ENCODE measurements at regions not wholly inside any gene's neighbourhood (a gene's known extent, or its start where the extent isn't known, plus 50 kb on each side); places are given as distances from the start of the nearest gene placed in this dataset.

DNA sequence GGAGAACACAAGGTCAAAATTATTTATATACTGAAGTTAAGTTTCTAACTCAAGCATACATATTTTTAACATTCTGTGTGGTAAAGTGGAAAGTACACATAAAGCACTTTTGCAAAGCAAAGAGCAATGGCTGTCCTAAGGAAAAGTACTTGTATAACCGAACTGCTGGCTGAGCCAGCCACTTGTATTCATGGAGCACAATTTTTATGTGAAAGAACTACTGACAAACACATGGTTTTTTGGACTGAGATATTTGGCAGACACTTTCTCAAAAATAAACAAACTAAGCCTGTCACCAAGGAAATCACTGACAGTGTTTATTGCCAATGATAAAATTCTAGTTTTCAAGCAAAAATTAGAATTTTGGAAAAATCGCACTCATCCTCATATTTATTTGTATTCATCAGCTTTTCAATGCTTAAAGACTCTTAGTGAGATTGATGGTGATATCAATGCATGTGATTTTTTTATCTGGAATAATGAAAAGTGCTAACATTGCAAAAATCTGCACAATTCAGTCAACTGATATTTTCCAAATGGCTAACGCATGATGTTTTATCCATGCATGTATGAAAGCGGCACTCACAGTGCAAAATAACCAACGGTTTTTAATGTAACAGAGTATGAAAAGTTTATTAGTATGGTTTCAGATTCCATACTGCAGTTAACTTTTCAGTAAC, 125.3 kb downstream of the IPO8 start:
- Histone ChIP-seq H2BK5ac (ENCODE audit: low read depth, low read length, poor library complexity, severe bottlenecking) (no peak overlapping the region), H4K91ac (ENCODE audit: insufficient read depth, low read depth, low read length) (no peak overlapping the region)
- in situ Hi-C loops (cut with MboI; ENCODE audit: low sequenced_read_pairs) = no loop called here

More for the DNA sequence above, 125.3 kb downstream of the IPO8 start:
- BruUV-seq (replicated peaks) = no TSS peak
- Histone ChIP-seq H4K20me1 (ENCODE audit: insufficient read depth, low read length) (no peaks in the 10 kb centered on the region), H2AK9ac (replicated peaks; ENCODE audit: low read depth, low read length, poor library complexity) (no peak overlapping the region), H3K36me3 (ENCODE audit: control insufficient read depth, insufficient read depth, low read length) (no peaks in the 10 kb centered on the region), H4K5ac (ENCODE audit: low read depth, low read length) (no peak overlapping the region), H3K27me3 (ENCODE audit: control insufficient read depth, insufficient read depth, low read length) (0 out of 2 replicates have a peak, but pooled peaks cover 2% of the 10 kb centered on the region), H4K8ac (ENCODE audit: low read depth in 2 of 2, low read length in 2 of 2) (no peak overlapping the region), H3K4ac (ENCODE audit: low read depth, low read length) (no peak overlapping the region), H2BK120ac (ENCODE audit: low read depth, low read length) (no peak overlapping the region), H2BK20ac (ENCODE audit: low read depth, low read length) (no peak overlapping the region), H3K14ac (replicated peaks; ENCODE audit: low read depth, low read length) (no peak overlapping the region), H3K4me1 (ENCODE audit: control insufficient read depth, insufficient read depth, low read length) (no peaks in the 10 kb centered on the region), H3K9ac (ENCODE audit: low read depth, low read length) (no peak overlapping the region), H3K4me2 (ENCODE audit: low read depth, low read length) (no peak overlapping the region), H3K4me3 (ENCODE audit: insufficient read depth, low read depth, low read length) (no peak overlapping the region), H3K18ac (ENCODE audit: low read depth, low read length) (no peak overlapping the region), H3K56ac (ENCODE audit: extremely low read depth, insufficient read depth, low read length) (no peak overlapping the region), H3K27ac (ENCODE audit: insufficient read depth, low read length) (no peak overlapping the region), H3K9me3 (ENCODE audit: control insufficient read depth, insufficient read depth, low read length) (no peaks in the 10 kb centered on the region), H2AK5ac (ENCODE audit: low read depth, low read length) (no peak overlapping the region), H3K9me1 (ENCODE audit: insufficient read depth, low read length) (no peaks in the 10 kb centered on the region), H2BK15ac (ENCODE audit: low read depth, low read length) (no peak overlapping the region), H2AFZ (replicated peaks; ENCODE audit: low read length, poor library complexity) (no peak overlapping the region), H3K23ac (ENCODE audit: low read depth, low read length) (no peak overlapping the region), H3K79me1 (ENCODE audit: low read depth in 1 of 2, low read length in 2 of 2) (no peaks in the 10 kb centered on the region)
- ATAC-seq (ENCODE audit: low read depth) (no peak), DNase-seq (no peak)
- dilution Hi-C loops (cut with HindIII; ENCODE audit: low sequenced_read_pairs, unreplicated experiment) (no loop called here), intact Hi-C loops (cut with micrococcal nuclease) (no loop called here)
- POLR2A ChIA-PET (ENCODE audit: unreplicated experiment) = no interaction called here
- CTCF ChIA-PET = no interaction called here
- WGBS, 2 experiments (ENCODE audit: extremely low coverage in 2 of 2, insufficient read length in 1 of 2) = no CpG with 5 or more reads among the region's 5 CpGs
- TF ChIP-seq, protein P1, sequence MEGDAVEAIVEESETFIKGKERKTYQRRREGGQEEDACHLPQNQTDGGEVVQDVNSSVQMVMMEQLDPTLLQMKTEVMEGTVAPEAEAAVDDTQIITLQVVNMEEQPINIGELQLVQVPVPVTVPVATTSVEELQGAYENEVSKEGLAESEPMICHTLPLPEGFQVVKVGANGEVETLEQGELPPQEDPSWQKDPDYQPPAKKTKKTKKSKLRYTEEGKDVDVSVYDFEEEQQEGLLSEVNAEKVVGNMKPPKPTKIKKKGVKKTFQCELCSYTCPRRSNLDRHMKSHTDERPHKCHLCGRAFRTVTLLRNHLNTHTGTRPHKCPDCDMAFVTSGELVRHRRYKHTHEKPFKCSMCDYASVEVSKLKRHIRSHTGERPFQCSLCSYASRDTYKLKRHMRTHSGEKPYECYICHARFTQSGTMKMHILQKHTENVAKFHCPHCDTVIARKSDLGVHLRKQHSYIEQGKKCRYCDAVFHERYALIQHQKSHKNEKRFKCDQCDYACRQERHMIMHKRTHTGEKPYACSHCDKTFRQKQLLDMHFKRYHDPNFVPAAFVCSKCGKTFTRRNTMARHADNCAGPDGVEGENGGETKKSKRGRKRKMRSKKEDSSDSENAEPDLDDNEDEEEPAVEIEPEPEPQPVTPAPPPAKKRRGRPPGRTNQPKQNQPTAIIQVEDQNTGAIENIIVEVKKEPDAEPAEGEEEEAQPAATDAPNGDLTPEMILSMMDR (conservative IDR thresholded peaks at IDR 0.05; ENCODE audit: low read depth, low read length) = no peak
- TF ChIP-seq CEBPB (IDR thresholded peaks at IDR 0.05; ENCODE audit: low read depth, low read length) = no peak
- TF ChIP-seq, protein P2, sequence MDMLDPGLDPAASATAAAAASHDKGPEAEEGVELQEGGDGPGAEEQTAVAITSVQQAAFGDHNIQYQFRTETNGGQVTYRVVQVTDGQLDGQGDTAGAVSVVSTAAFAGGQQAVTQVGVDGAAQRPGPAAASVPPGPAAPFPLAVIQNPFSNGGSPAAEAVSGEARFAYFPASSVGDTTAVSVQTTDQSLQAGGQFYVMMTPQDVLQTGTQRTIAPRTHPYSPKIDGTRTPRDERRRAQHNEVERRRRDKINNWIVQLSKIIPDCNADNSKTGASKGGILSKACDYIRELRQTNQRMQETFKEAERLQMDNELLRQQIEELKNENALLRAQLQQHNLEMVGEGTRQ (IDR thresholded peaks at IDR 0.05; ENCODE audit: low read depth, low read length) = no peak
- peak; percentile 89 for TF ChIP-seq MAFK (IDR thresholded peaks at IDR 0.05; ENCODE audit: low read depth, low read length)
